OCI-LY7 (cell line): ENCODE measurements at regions not wholly inside any gene's neighbourhood (a gene's known extent, or its start where the extent isn't known, plus 50 kb on each side); places are given as distances from the start of the nearest gene placed in this dataset.

ENCODE experiments used
- BruUV-seq: library from RNA; stranded (reverse); fragments of 400-500 nt; replicated peaks from 2 replicates; lab custom pipeline; 2021; lab: Mats Ljungman, UMichigan
- CTCF ChIA-PET: fragments of 300-600 bp; sonication (Branson Sonifier 250); formaldehyde crosslinking; loops from one replicate; lab custom pipeline; 2022; ENCODE audit warnings: antibody characterized with exemption; ENCODE audit not compliant: unreplicated experiment; lab: Charles Lee
- POLR2A ChIA-PET: fragments of 300-600 bp; sonication (Branson Sonifier 250); formaldehyde crosslinking; loops from one replicate; lab custom pipeline; 2022; ENCODE audit warnings: antibody characterized with exemption; lab: Charles Lee
- DNase-seq: peaks from one replicate; pipeline ENCODE4 v3.0.0-alpha.2; 2015; ENCODE audit warnings: low spot score
- H2AFZ ChIP-seq: fragments of 200-600 bp; sonication (generic), shearing (Covaris generic); 2 replicates; pipeline ENCODE4 v1.6.1; 2014; ENCODE audit warnings: mild to moderate bottlenecking, antibody characterized with exemption, low read length, moderate library complexity
- H3K27ac ChIP-seq: fragments of 200-600 bp; sonication (generic); 2 replicates; pipeline ENCODE4 v1.5.1; 2014; ENCODE audit warnings: mixed run types, low read depth, mild to moderate bottlenecking, moderate library complexity, low read length, inconsistent platforms; ENCODE audit not compliant: poor library complexity, severe bottlenecking
- H3K36me3 ChIP-seq: fragments of 200-600 bp; sonication (generic); 2 replicates; pipeline ENCODE4 v1.6.1; 2014; ENCODE audit warnings: mild to moderate bottlenecking, antibody characterized with exemption, low read length, moderate library complexity, mixed read lengths; ENCODE audit not compliant: insufficient read depth
- H3K4me1 ChIP-seq: fragments of 200-600 bp; sonication (generic); 2 replicates; pipeline ENCODE4 v1.5.1; 2014; ENCODE audit warnings: mild to moderate bottlenecking, low read length; ENCODE audit not compliant: insufficient read depth, poor library complexity, severe bottlenecking
- H3K4me2 ChIP-seq: fragments of 200-600 bp; sonication (generic); 2 replicates; pipeline ENCODE4 v1.6.1; 2014; ENCODE audit warnings: mild to moderate bottlenecking, low read length
- H3K4me3 ChIP-seq: fragments of 200-600 bp; sonication (generic); 2 replicates; pipeline ENCODE4 v1.5.1; 2014; ENCODE audit warnings: mild to moderate bottlenecking, low read depth, low read length; ENCODE audit not compliant: poor library complexity, severe bottlenecking
- H3K79me2 ChIP-seq: fragments of 200-600 bp; sonication (generic); 2 replicates; pipeline ENCODE4 v1.6.1; 2016; ENCODE audit warnings: low read depth, mild to moderate bottlenecking, low read length, moderate library complexity, mixed read lengths; ENCODE audit not compliant: insufficient read depth
- H3K9me2 ChIP-seq: fragments of 200-600 bp; sonication (generic); 2 replicates; pipeline ENCODE4 v1.6.1; 2016; ENCODE audit warnings: mild to moderate bottlenecking, low read length, mixed read lengths; ENCODE audit not compliant: insufficient read depth
- H3K9me3 ChIP-seq: fragments of 200-600 bp; sonication (generic); 2 replicates; pipeline ENCODE4 v1.6.1; 2014; ENCODE audit warnings: mild to moderate bottlenecking, mixed run types, low read length, mixed read lengths
- H4K20me1 ChIP-seq: fragments of 200-600 bp; sonication (generic); 2 replicates; pipeline ENCODE4 v1.6.1; 2014; ENCODE audit warnings: mild to moderate bottlenecking, antibody characterized with exemption, low read length, moderate library complexity, mixed read lengths; ENCODE audit not compliant: insufficient read depth
- EZH2phosphoT487 ChIP-seq: fragments of 200-600 bp; sonication (generic); IDR thresholded peaks from 2 replicates; pipeline ENCODE4 v1.6.1; 2018; ENCODE audit warnings: low read depth, borderline replicate concordance, mild to moderate bottlenecking, mixed run types, antibody characterized with exemption, low read length, moderate library complexity, mixed read lengths
- intact Hi-C: fragments of 100-400 bp; cut with micrococcal nuclease; formaldehyde crosslinking; loops from one replicate; pipeline ENCODE4 v1.10.0; 2022; ENCODE audit not compliant: unreplicated experiment
- TF ChIP-seq, protein P1 (sequence below): fragments of 200-600 bp; sonication (generic); conservative IDR thresholded peaks from 2 replicates; pipeline ENCODE4 v1.5.1; 2014; ENCODE audit warnings: mild to moderate bottlenecking, antibody characterized with exemption, low read length, moderate library complexity, mixed read lengths

DNA sequence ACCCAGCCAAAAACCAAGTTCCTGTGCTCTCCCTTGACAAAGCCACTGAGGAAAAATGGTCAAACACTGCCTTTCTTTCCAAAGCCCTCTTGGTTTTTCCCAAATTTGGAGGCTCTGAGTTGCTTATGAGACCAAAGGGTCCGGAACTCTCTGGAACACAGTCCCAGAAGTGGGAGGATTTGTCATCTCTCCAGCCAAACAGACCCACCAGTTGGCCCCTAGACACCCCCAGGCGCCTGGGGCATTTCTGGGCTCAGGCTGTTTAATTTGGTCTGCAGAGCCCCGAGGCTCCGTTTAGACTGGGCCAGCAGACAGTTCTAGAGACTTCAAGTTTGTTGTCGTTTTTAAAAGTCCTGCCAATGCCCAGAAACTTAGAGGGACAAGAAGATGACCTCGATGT lies 239.1 kb downstream of the SEC14L1 start:
- H3K4me1 ChIP-seq, result peaks cover 39% of the 10 kb centered on the region
- no peaks in the 10 kb centered on the region for H3K9me3 ChIP-seq
- no peak for DNase-seq
- no peak overlapping the region for H3K4me2 ChIP-seq
- TF ChIP-seq EZH2phosphoT487, result no peak
- TF ChIP-seq, protein P1, sequence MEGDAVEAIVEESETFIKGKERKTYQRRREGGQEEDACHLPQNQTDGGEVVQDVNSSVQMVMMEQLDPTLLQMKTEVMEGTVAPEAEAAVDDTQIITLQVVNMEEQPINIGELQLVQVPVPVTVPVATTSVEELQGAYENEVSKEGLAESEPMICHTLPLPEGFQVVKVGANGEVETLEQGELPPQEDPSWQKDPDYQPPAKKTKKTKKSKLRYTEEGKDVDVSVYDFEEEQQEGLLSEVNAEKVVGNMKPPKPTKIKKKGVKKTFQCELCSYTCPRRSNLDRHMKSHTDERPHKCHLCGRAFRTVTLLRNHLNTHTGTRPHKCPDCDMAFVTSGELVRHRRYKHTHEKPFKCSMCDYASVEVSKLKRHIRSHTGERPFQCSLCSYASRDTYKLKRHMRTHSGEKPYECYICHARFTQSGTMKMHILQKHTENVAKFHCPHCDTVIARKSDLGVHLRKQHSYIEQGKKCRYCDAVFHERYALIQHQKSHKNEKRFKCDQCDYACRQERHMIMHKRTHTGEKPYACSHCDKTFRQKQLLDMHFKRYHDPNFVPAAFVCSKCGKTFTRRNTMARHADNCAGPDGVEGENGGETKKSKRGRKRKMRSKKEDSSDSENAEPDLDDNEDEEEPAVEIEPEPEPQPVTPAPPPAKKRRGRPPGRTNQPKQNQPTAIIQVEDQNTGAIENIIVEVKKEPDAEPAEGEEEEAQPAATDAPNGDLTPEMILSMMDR, result no peak
- intact Hi-C loops, result no loop called here
- no peaks in the 10 kb centered on the region for H3K79me2 ChIP-seq
- no peak overlapping the region for H3K27ac ChIP-seq
- H3K4me3 ChIP-seq, result no peak overlapping the region
- H3K9me2 ChIP-seq, result no peaks in the 10 kb centered on the region
- no peaks in the 10 kb centered on the region for H3K36me3 ChIP-seq
- POLR2A ChIA-PET, result no interaction called here
- no peak overlapping the region for H2AFZ ChIP-seq
- no TSS peak for BruUV-seq
- CTCF ChIA-PET, result no interaction called here
- H4K20me1 ChIP-seq, result no peaks in the 10 kb centered on the region

DNA sequence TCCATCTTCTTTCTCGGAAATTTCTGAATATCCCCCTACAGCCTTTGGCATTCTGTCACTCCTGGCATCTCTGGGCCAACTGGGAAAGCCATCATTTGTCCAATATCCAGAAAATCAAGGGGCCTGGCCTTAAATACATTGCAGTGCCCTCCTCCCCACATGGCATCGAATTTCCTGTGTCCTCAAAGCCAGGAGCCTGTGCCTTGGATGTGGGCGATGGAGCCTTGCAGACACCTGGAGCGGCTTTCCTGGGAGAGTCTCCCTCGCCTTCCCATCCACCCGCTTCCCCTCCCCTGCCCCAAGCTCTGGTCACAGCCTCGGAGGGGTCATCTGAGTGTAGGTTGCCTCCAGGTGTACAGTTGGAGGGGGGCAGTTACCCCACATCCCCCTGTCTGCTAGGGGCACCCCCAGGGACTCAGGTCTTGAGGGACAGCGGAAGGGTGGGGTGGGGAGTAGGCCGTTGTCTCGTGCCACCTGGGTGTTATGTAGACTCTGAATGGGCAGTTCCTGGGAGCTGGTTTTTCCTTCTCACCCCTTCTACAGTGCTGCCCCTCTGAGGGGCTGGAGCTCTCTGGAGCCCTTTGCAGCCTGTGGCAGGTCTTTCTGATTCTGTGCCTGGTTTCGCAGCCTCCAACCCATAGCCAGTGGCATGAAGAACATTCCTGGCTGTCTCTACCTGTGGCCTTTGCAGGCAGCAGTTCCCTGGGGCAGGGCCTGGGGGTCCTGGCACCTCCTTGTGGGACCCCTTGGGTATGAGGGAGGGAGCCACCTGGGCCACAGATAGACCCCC lies 239.8 kb downstream of the SEC14L1 start:
- intact Hi-C loops, result no loop called here

More for the DNA sequence above, 239.8 kb downstream of the SEC14L1 start:
- DNase-seq, result no peak
- ChIA-PET POLR2A (no interaction called here), CTCF (no interaction called here)
- no TSS peak for BruUV-seq
- H4K20me1 ChIP-seq, result no peaks in the 10 kb centered on the region
- H3K4me1 ChIP-seq, result peaks cover 34% of the 10 kb centered on the region
- no peaks in the 10 kb centered on the region for H3K36me3 ChIP-seq
- TF ChIP-seq EZH2phosphoT487, result no peak
- TF ChIP-seq, protein P1, result no peak
- H3K4me2 ChIP-seq, result no peak overlapping the region
- no peak overlapping the region for H3K4me3 ChIP-seq
- H2AFZ ChIP-seq, result no peak overlapping the region
- H3K27ac ChIP-seq, result no peak overlapping the region
- H3K9me3 ChIP-seq, result no peaks in the 10 kb centered on the region
- H3K79me2 ChIP-seq, result no peaks in the 10 kb centered on the region
- H3K9me2 ChIP-seq, result no peaks in the 10 kb centered on the region
